ENCODE measurements at regions not wholly inside any gene's neighbourhood (a gene's known extent, or its start where the extent isn't known, plus 50 kb on each side); places are given as distances from the start of the nearest gene placed in this dataset.

- DNase-seq (ENCODE audit: low read depth), result no peak
- TF ChIP-seq CTCF (conservative IDR thresholded peaks at IDR 0.05; ENCODE audit: low read length), result no peak
- no peak overlapping the region for H3K4me3 ChIP-seq (ENCODE audit: low read length)
Measured at GRCh38 chr13:67726979-67727378, 496.8 kb upstream of the PCDH9 start.

GRCh38 chr13:67725999-67726398, 495.9 kb upstream of the PCDH9 start:
- no peak for DNase-seq (ENCODE audit: low read depth)
- H3K4me3 ChIP-seq (ENCODE audit: low read length), result no peak overlapping the region
- TF ChIP-seq CTCF (conservative IDR thresholded peaks at IDR 0.05; ENCODE audit: low read length), result no peak

GRCh38 chr13:67713571-67713970, 483.4 kb upstream of the PCDH9 start:
- no peak for DNase-seq (ENCODE audit: low read depth)
- no peak overlapping the region for H3K4me3 ChIP-seq (ENCODE audit: low read length)
- TF ChIP-seq CTCF (conservative IDR thresholded peaks at IDR 0.05; ENCODE audit: low read length), result no peak

- DNase-seq (ENCODE audit: low read depth), result no peak
- TF ChIP-seq CTCF (conservative IDR thresholded peaks at IDR 0.05; ENCODE audit: low read length), result no peak
Measured at GRCh38 chr13:67696775-67697174, 466.6 kb upstream of the PCDH9 start.

GRCh38 chr13:67664502-67664901, 434.4 kb upstream of the PCDH9 start:
- TF ChIP-seq CTCF (conservative IDR thresholded peaks at IDR 0.05; ENCODE audit: low read length), result no peak
- H3K4me3 ChIP-seq (ENCODE audit: low read length), result no peak overlapping the region
- DNase-seq (ENCODE audit: low read depth), result no peak

More at GRCh38 chr13:67696775-67697174, 466.6 kb upstream of the PCDH9 start:
- H3K4me3 ChIP-seq (ENCODE audit: low read length), result no peak overlapping the region

GRCh38 chr13:67662997-67663396, 432.9 kb upstream of the PCDH9 start:
- no peak for TF ChIP-seq CTCF (conservative IDR thresholded peaks at IDR 0.05; ENCODE audit: low read length)
- H3K4me3 ChIP-seq (ENCODE audit: low read length), result no peak overlapping the region
- DNase-seq (ENCODE audit: low read depth), result no peak

- no peak for TF ChIP-seq CTCF (conservative IDR thresholded peaks at IDR 0.05; ENCODE audit: low read length)
- DNase-seq (ENCODE audit: low read depth), result no peak
- no peak overlapping the region for H3K4me3 ChIP-seq (ENCODE audit: low read length)
Measured at GRCh38 chr13:67652887-67653286, 422.8 kb upstream of the PCDH9 start.

Data from AG10803 (cell line).